GM23338 (cell line): ENCODE measurements at regions not wholly inside any gene's neighbourhood (a gene's known extent, or its start where the extent isn't known, plus 50 kb on each side); places are given as distances from the start of the nearest gene placed in this dataset.

Experiments
- ATAC-seq: fragments of 200-7000 bp; cut with Tn5 transposase; 3 replicates; pipeline ENCODE4 v1.9.1; 2020
- DNase-seq: peaks from one replicate; pipeline ENCODE4 v3.0.0-alpha.2; 2015; ENCODE audit warnings: low spot score
- H2AFZ ChIP-seq: fragments of 200-600 bp; sonication (generic); 2 replicates; pipeline ENCODE4 v1.8.0; 2016; ENCODE audit warnings: antibody characterized with exemption, mild to moderate bottlenecking, moderate library complexity
- H3F3A ChIP-seq: fragments of 200-600 bp; sonication (generic); replicated peaks from 2 replicates; pipeline ENCODE4 v1.8.0; 2017; ENCODE audit warnings: antibody characterized with exemption, mixed run types, low read depth
- H3K27ac ChIP-seq: fragments of 200-600 bp; sonication (generic); 2 replicates; pipeline ENCODE4 v1.6.1; 2016; ENCODE audit warnings: low read depth
- H3K27me3 ChIP-seq: fragments of 200-600 bp; sonication (generic); 2 replicates; pipeline ENCODE4 v1.8.0; 2016; ENCODE audit warnings: mild to moderate bottlenecking, mixed run types, moderate library complexity; ENCODE audit not compliant: insufficient read depth
- H3K36me3 ChIP-seq: fragments of 200-600 bp; sonication (generic); 2 replicates; pipeline ENCODE4 v1.8.0; 2016; ENCODE audit warnings: mild to moderate bottlenecking; ENCODE audit not compliant: insufficient read depth
- H3K4me1 ChIP-seq: fragments of 200-600 bp; sonication (generic); 2 replicates; pipeline ENCODE4 v1.8.0; 2016; ENCODE audit warnings: mild to moderate bottlenecking, moderate library complexity; ENCODE audit not compliant: insufficient read depth
- H3K4me2 ChIP-seq: fragments of 200-600 bp; sonication (generic); 2 replicates; pipeline ENCODE4 v1.7.1; 2017; ENCODE audit warnings: mixed run types
- H3K4me3 ChIP-seq: fragments of 200-600 bp; sonication (generic); 2 replicates; pipeline ENCODE4 v1.6.1; 2016; ENCODE audit warnings: mixed run types
- H3K79me2 ChIP-seq: fragments of 200-600 bp; sonication (generic); replicated peaks from 2 replicates; pipeline ENCODE4 v1.8.0; 2017; ENCODE audit warnings: mild to moderate bottlenecking; ENCODE audit not compliant: insufficient read depth
- H3K9me2 ChIP-seq: fragments of 200-600 bp; sonication (generic); 2 replicates; pipeline ENCODE4 v1.8.0; 2017; ENCODE audit not compliant: insufficient read depth
- H4K20me1 ChIP-seq: fragments of 200-600 bp; sonication (generic); replicated peaks from 2 replicates; pipeline ENCODE4 v1.8.0; 2017; ENCODE audit warnings: mild to moderate bottlenecking; ENCODE audit not compliant: insufficient read depth
- H3K27ac Mint-ChIP-seq: 2 replicates; pipeline ENCODE4 v1.8.0; 2020; ENCODE audit warnings: inconsistent platforms, mild to moderate bottlenecking, moderate library complexity, mixed read lengths
- H3K27me3 Mint-ChIP-seq: 3 replicates; pipeline ENCODE4 v1.8.0; 2022; ENCODE audit warnings: low read depth, mild to moderate bottlenecking, moderate library complexity, mixed read lengths, inconsistent platforms; ENCODE audit not compliant: insufficient read depth, poor library complexity
- H3K36me3 Mint-ChIP-seq: 3 replicates; pipeline ENCODE4 v1.8.0; 2021; ENCODE audit warnings: low read depth, mild to moderate bottlenecking, inconsistent platforms, moderate library complexity, mixed read lengths
- H3K4me1 Mint-ChIP-seq: 3 replicates; pipeline ENCODE4 v1.8.0; 2020; ENCODE audit warnings: mild to moderate bottlenecking, inconsistent platforms, mixed read lengths
- H3K4me3 Mint-ChIP-seq: 3 replicates; pipeline ENCODE4 v1.8.0; 2021; ENCODE audit warnings: moderate library complexity, mild to moderate bottlenecking, inconsistent platforms, mixed read lengths
- H3K9me3 Mint-ChIP-seq: 3 replicates; pipeline ENCODE4 v1.8.0; 2020; ENCODE audit warnings: moderate library complexity, mild to moderate bottlenecking, inconsistent platforms, mixed read lengths
- EZH2 ChIP-seq: fragments of 200-600 bp; sonication (generic); IDR thresholded peaks from one replicate; pipeline ENCODE4 v1.8.0; 2017; ENCODE audit warnings: antibody characterized with exemption, mild to moderate bottlenecking, low read depth; ENCODE audit not compliant: unreplicated experiment
- NANOG ChIP-seq: IDR thresholded peaks from 2 replicates; pipeline ENCODE4 v1.6.1; 2016; ENCODE audit warnings: antibody characterized with exemption, borderline replicate concordance
- STAT1 ChIP-seq: IDR thresholded peaks from one replicate; pipeline ENCODE4 v1.6.1; 2016; ENCODE audit warnings: antibody characterized with exemption; ENCODE audit not compliant: unreplicated experiment
- ZNF114 ChIP-seq: fragments of 250-450 bp; sonication (Bioruptor Pico); IDR thresholded peaks from 2 replicates; pipeline ENCODE4 v1.5.0; 2020; ENCODE audit warnings: mild to moderate bottlenecking, moderate library complexity
- ZNF331 ChIP-seq: fragments of 250-450 bp; sonication (Bioruptor Pico); IDR thresholded peaks from 2 replicates; pipeline ENCODE4 v1.5.0; 2020; ENCODE audit warnings: low read depth, mild to moderate bottlenecking, moderate library complexity
- TF ChIP-seq, protein P1 (sequence below): fragments of 250-450 bp; sonication (Bioruptor Pico); IDR thresholded peaks from 2 replicates; pipeline ENCODE4 v1.5.0; 2020; ENCODE audit warnings: mild to moderate bottlenecking, moderate library complexity
- TF ChIP-seq, protein P2 (sequence below), 2 experiments: fragments of 200-600 bp in 1 of 2; sonication (generic) in 1 of 2; conservative IDR thresholded peaks; 2 replicates each; pipeline versions ENCODE4 v1.5.1 to v1.6.1; 2016 to 2017; ENCODE audit warnings: antibody characterized with exemption in 2 of 2, low read depth in 2 of 2, mild to moderate bottlenecking in 2 of 2, moderate library complexity in 1 of 2

DNA sequence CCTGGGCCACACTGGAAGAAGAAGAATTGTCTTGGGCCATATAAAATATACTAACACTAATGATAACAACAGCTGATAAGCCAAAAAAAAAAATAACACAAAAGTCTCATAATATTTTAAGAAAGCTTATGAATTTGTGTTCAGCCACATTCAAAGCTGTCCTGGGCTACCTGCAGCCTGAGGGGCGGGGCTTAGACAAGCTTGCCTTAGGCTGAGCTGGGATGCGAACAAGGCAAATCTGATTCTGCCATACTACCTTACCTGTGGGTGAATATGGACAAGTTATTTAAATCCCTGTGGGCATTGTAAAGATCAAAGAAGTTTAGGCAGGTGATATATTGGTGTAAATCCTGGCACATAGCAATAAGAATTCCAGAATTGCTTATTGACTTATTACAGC is 212.3 kb upstream of the ATP10B start (continued):
- TF ChIP-seq, protein P1, sequence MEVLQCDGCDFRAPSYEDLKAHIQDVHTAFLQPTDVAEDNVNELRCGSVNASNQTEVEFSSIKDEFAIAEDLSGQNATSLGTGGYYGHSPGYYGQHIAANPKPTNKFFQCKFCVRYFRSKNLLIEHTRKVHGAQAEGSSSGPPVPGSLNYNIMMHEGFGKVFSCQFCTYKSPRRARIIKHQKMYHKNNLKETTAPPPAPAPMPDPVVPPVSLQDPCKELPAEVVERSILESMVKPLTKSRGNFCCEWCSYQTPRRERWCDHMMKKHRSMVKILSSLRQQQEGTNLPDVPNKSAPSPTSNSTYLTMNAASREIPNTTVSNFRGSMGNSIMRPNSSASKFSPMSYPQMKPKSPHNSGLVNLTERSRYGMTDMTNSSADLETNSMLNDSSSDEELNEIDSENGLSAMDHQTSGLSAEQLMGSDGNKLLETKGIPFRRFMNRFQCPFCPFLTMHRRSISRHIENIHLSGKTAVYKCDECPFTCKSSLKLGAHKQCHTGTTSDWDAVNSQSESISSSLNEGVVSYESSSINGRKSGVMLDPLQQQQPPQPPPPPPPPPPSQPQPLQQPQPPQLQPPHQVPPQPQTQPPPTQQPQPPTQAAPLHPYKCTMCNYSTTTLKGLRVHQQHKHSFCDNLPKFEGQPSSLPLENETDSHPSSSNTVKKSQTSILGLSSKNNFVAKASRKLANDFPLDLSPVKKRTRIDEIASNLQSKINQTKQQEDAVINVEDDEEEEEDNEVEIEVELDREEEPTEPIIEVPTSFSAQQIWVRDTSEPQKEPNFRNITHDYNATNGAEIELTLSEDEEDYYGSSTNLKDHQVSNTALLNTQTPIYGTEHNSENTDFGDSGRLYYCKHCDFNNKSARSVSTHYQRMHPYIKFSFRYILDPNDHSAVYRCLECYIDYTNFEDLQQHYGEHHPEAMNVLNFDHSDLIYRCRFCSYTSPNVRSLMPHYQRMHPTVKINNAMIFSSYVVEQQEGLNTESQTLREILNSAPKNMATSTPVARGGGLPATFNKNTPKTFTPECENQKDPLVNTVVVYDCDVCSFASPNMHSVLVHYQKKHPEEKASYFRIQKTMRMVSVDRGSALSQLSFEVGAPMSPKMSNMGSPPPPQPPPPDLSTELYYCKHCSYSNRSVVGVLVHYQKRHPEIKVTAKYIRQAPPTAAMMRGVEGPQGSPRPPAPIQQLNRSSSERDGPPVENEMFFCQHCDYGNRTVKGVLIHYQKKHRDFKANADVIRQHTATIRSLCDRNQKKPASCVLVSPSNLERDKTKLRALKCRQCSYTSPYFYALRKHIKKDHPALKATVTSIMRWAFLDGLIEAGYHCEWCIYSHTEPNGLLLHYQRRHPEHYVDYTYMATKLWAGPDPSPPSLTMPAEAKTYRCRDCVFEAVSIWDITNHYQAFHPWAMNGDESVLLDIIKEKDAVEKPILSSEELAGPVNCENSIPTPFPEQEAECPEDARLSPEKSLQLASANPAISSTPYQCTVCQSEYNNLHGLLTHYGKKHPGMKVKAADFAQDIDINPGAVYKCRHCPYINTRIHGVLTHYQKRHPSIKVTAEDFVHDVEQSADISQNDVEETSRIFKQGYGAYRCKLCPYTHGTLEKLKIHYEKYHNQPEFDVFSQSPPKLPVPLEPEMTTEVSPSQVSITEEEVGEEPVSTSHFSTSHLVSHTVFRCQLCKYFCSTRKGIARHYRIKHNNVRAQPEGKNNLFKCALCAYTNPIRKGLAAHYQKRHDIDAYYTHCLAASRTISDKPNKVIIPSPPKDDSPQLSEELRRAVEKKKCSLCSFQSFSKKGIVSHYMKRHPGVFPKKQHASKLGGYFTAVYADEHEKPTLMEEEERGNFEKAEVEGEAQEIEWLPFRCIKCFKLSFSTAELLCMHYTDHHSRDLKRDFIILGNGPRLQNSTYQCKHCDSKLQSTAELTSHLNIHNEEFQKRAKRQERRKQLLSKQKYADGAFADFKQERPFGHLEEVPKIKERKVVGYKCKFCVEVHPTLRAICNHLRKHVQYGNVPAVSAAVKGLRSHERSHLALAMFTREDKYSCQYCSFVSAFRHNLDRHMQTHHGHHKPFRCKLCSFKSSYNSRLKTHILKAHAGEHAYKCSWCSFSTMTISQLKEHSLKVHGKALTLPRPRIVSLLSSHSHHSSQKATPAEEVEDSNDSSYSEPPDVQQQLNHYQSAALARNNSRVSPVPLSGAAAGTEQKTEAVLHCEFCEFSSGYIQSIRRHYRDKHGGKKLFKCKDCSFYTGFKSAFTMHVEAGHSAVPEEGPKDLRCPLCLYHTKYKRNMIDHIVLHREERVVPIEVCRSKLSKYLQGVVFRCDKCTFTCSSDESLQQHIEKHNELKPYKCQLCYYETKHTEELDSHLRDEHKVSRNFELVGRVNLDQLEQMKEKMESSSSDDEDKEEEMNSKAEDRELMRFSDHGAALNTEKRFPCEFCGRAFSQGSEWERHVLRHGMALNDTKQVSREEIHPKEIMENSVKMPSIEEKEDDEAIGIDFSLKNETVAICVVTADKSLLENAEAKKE (CRISPR knock-in tag): no peak

DNA sequence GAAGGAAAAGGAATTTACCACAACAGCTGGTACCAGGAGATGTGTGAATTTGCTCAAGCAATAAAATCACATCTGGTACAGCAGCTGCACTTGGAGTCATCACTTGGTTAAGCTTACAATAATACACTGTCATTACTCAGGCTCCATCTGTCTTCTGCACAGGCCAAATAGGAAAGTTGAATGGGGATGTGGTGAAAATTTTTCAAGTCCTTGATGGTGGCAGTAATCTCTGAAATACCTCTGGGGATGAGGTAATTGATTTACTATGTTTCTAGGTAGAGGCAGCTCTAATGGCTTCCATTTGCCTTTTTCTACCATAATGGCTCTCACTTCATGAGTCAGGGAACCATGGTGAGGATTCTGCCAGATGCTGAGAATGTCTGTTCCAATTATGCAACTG is 206.8 kb upstream of the ATP10B start:
- ATAC-seq (no peak), DNase-seq (no peak)
- Mint-ChIP-seq H3K9me3 (no peaks in the 10 kb centered on the region), H3K36me3 (no peaks in the 10 kb centered on the region), H3K4me1 (no peaks in the 10 kb centered on the region), H3K4me3 (no peak overlapping the region), H3K27ac (no peak overlapping the region), H3K27me3 (peaks cover 2% of the 10 kb centered on the region)
- Histone ChIP-seq H4K20me1 (no peaks in the 10 kb centered on the region), H3K36me3 (no peaks in the 10 kb centered on the region), H3K79me2 (no peaks in the 10 kb centered on the region), H3K27ac (no peak overlapping the region), H3F3A (no peaks in the 10 kb centered on the region), H2AFZ (no peak overlapping the region), H3K4me1 (no peaks in the 10 kb centered on the region), H3K9me2 (no peaks in the 10 kb centered on the region; the same call in 1 of the 2 replicates), H3K4me2 (no peak overlapping the region), H3K27me3 (no peaks in the 10 kb centered on the region), H3K4me3 (no peak overlapping the region)
- TF ChIP-seq ZNF114 (CRISPR knock-in tag) (no peak), EZH2 (no peak), STAT1 (no peak), NANOG (no peak), ZNF331 (CRISPR knock-in tag) (no peak)
- TF ChIP-seq, protein P2, sequence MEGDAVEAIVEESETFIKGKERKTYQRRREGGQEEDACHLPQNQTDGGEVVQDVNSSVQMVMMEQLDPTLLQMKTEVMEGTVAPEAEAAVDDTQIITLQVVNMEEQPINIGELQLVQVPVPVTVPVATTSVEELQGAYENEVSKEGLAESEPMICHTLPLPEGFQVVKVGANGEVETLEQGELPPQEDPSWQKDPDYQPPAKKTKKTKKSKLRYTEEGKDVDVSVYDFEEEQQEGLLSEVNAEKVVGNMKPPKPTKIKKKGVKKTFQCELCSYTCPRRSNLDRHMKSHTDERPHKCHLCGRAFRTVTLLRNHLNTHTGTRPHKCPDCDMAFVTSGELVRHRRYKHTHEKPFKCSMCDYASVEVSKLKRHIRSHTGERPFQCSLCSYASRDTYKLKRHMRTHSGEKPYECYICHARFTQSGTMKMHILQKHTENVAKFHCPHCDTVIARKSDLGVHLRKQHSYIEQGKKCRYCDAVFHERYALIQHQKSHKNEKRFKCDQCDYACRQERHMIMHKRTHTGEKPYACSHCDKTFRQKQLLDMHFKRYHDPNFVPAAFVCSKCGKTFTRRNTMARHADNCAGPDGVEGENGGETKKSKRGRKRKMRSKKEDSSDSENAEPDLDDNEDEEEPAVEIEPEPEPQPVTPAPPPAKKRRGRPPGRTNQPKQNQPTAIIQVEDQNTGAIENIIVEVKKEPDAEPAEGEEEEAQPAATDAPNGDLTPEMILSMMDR (conservative IDR thresholded peaks at IDR 0.05; ENCODE audit: low read depth in 2 of 2): no peak
- TF ChIP-seq, protein P1 (CRISPR knock-in tag): no peak
